WTC11 (cell line): ENCODE measurements at regions not wholly inside any gene's neighbourhood (a gene's known extent, or its start where the extent isn't known, plus 50 kb on each side); places are given as distances from the start of the nearest gene placed in this dataset.

Source experiments
- CBFB ChIP-seq: sonication (generic); formaldehyde crosslinking; IDR thresholded peaks from 2 replicates; pipeline ENCODE4 v1.8.1; 2022; ENCODE audit warnings: mild to moderate bottlenecking, low read depth, missing genetic modification reagents
- JAZF1 ChIP-seq: fragments of 250-450 bp; sonication (Bioruptor Pico); IDR thresholded peaks from 2 replicates; pipeline ENCODE4 v1.9.0; 2021; ENCODE audit warnings: moderate library complexity, mild to moderate bottlenecking, inconsistent platforms
- SP1 ChIP-seq: sonication (generic); formaldehyde crosslinking; conservative IDR thresholded peaks from 2 replicates; pipeline ENCODE4 v1.8.1; 2022; ENCODE audit warnings: missing genetic modification reagents
- TF ChIP-seq, protein P1 (sequence below): sonication (generic); formaldehyde crosslinking; IDR thresholded peaks from 2 replicates; pipeline ENCODE4 v1.8.1; 2023; ENCODE audit warnings: mild to moderate bottlenecking, missing genetic modification reagents, moderate library complexity
- TF ChIP-seq, protein P2 (sequence below): fragments of 200-600 bp; IDR thresholded peaks from 2 replicates; pipeline ENCODE4 v1.8.0; 2022; ENCODE audit warnings: antibody characterized with exemption
- TF ChIP-seq, protein P3 (sequence below): sonication (generic); formaldehyde crosslinking; IDR thresholded peaks from 2 replicates; pipeline ENCODE4 v1.8.1; 2022; ENCODE audit warnings: low read depth, mild to moderate bottlenecking, moderate library complexity, missing genetic modification reagents, borderline replicate concordance
- TF ChIP-seq, protein P4 (sequence below): sonication (generic); formaldehyde crosslinking; conservative IDR thresholded peaks from 2 replicates; pipeline ENCODE4 v1.8.1; 2023; ENCODE audit warnings: mild to moderate bottlenecking, low read depth, missing genetic modification reagents, moderate library complexity

DNA sequence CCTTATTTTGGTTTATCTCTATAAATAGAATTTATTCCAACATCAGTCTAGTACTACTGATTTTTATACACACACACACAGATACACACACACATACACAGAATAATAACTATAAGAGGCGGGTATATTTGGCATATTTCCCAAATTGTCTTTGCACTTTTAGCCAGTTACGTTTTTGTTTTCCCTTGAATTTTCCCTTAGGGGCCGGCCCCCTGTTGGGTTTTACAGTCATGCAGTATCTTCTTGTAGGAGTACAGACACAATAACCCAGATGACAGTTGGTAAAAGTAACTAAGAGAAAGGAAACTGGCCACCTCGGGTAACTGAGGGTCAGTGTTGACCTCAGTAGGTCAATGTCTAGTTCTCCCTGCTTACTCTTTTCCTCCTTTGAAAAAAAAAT, 50.9 kb downstream of the DISP1 start:
- TF ChIP-seq, protein P1, sequence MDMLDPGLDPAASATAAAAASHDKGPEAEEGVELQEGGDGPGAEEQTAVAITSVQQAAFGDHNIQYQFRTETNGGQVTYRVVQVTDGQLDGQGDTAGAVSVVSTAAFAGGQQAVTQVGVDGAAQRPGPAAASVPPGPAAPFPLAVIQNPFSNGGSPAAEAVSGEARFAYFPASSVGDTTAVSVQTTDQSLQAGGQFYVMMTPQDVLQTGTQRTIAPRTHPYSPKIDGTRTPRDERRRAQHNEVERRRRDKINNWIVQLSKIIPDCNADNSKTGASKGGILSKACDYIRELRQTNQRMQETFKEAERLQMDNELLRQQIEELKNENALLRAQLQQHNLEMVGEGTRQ (CRISPR knock-in tag), result no peak
- TF ChIP-seq, protein P2, sequence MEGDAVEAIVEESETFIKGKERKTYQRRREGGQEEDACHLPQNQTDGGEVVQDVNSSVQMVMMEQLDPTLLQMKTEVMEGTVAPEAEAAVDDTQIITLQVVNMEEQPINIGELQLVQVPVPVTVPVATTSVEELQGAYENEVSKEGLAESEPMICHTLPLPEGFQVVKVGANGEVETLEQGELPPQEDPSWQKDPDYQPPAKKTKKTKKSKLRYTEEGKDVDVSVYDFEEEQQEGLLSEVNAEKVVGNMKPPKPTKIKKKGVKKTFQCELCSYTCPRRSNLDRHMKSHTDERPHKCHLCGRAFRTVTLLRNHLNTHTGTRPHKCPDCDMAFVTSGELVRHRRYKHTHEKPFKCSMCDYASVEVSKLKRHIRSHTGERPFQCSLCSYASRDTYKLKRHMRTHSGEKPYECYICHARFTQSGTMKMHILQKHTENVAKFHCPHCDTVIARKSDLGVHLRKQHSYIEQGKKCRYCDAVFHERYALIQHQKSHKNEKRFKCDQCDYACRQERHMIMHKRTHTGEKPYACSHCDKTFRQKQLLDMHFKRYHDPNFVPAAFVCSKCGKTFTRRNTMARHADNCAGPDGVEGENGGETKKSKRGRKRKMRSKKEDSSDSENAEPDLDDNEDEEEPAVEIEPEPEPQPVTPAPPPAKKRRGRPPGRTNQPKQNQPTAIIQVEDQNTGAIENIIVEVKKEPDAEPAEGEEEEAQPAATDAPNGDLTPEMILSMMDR, result no peak
- TF ChIP-seq SP1 (CRISPR knock-in tag), result no peak
- TF ChIP-seq JAZF1 (CRISPR knock-in tag), result no peak
- TF ChIP-seq, protein P3, sequence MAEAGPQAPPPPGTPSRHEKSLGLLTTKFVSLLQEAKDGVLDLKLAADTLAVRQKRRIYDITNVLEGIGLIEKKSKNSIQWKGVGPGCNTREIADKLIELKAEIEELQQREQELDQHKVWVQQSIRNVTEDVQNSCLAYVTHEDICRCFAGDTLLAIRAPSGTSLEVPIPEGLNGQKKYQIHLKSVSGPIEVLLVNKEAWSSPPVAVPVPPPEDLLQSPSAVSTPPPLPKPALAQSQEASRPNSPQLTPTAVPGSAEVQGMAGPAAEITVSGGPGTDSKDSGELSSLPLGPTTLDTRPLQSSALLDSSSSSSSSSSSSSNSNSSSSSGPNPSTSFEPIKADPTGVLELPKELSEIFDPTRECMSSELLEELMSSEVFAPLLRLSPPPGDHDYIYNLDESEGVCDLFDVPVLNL, result no peak
- no peak for TF ChIP-seq CBFB
- TF ChIP-seq, protein P4, sequence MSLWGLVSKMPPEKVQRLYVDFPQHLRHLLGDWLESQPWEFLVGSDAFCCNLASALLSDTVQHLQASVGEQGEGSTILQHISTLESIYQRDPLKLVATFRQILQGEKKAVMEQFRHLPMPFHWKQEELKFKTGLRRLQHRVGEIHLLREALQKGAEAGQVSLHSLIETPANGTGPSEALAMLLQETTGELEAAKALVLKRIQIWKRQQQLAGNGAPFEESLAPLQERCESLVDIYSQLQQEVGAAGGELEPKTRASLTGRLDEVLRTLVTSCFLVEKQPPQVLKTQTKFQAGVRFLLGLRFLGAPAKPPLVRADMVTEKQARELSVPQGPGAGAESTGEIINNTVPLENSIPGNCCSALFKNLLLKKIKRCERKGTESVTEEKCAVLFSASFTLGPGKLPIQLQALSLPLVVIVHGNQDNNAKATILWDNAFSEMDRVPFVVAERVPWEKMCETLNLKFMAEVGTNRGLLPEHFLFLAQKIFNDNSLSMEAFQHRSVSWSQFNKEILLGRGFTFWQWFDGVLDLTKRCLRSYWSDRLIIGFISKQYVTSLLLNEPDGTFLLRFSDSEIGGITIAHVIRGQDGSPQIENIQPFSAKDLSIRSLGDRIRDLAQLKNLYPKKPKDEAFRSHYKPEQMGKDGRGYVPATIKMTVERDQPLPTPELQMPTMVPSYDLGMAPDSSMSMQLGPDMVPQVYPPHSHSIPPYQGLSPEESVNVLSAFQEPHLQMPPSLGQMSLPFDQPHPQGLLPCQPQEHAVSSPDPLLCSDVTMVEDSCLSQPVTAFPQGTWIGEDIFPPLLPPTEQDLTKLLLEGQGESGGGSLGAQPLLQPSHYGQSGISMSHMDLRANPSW (CRISPR knock-in tag), result no peak
